Endodermal cell (in vitro differentiated cells): ENCODE measurements at regions not wholly inside any gene's neighbourhood (a gene's known extent, or its start where the extent isn't known, plus 50 kb on each side); places are given as distances from the start of the nearest gene placed in this dataset.

Source experiments
- DNase-seq: peaks from one replicate; pipeline ENCODE4 v3.0.0-alpha.2; 2017
- H3K27ac ChIP-seq: 2 replicates; pipeline ENCODE4 v1.5.1; 2013; ENCODE audit warnings: mild to moderate bottlenecking, low read depth, low read length, moderate library complexity
- H3K27me3 ChIP-seq: 2 replicates; pipeline ENCODE4 v1.6.1; 2013; ENCODE audit warnings: mild to moderate bottlenecking, low read length, moderate library complexity; ENCODE audit not compliant: insufficient read depth, control insufficient read depth, poor library complexity, severe bottlenecking
- H3K36me3 ChIP-seq: 2 replicates; pipeline ENCODE4 v1.7.0; 2013; ENCODE audit warnings: mild to moderate bottlenecking, low read length, moderate library complexity; ENCODE audit not compliant: control insufficient read depth, insufficient read depth
- H3K4me1 ChIP-seq: one replicate; pipeline ENCODE4 v1.7.0; 2013; ENCODE audit warnings: low read length; ENCODE audit not compliant: control insufficient read depth, insufficient read depth
- H3K4me3 ChIP-seq: 2 replicates; pipeline ENCODE4 v1.5.1; 2013; ENCODE audit warnings: mild to moderate bottlenecking, low read length, moderate library complexity
- H3K9ac ChIP-seq: 2 replicates; pipeline ENCODE4 v1.6.1; 2013; ENCODE audit warnings: mild to moderate bottlenecking, low read length, moderate library complexity; ENCODE audit not compliant: poor library complexity, severe bottlenecking; ENCODE audit errors: extremely low read depth
- H3K9me3 ChIP-seq: 2 replicates; pipeline ENCODE4 v1.6.1; 2013; ENCODE audit warnings: mild to moderate bottlenecking, low read length, moderate library complexity; ENCODE audit not compliant: control insufficient read depth
- H3K27ac Mint-ChIP-seq: 2 replicates; pipeline ENCODE4 v1.8.0; 2020; ENCODE audit warnings: mixed read lengths
- H3K27me3 Mint-ChIP-seq: 2 replicates; pipeline ENCODE4 v1.8.0; 2021; ENCODE audit warnings: mild to moderate bottlenecking, mixed read lengths; ENCODE audit not compliant: insufficient read depth
- H3K36me3 Mint-ChIP-seq: 2 replicates; pipeline ENCODE4 v1.8.0; 2020; ENCODE audit warnings: low read depth, mixed read lengths
- H3K4me1 Mint-ChIP-seq: 2 replicates; pipeline ENCODE4 v1.8.0; 2020; ENCODE audit warnings: mixed read lengths
- H3K4me3 Mint-ChIP-seq: 2 replicates; pipeline ENCODE4 v1.8.0; 2020; ENCODE audit warnings: mild to moderate bottlenecking, moderate library complexity, mixed read lengths
- H3K9me3 Mint-ChIP-seq: 2 replicates; pipeline ENCODE4 v1.8.0; 2020; ENCODE audit warnings: mild to moderate bottlenecking, mixed read lengths
- CTCF ChIP-seq: fragments of 200-600 bp; sonication (generic); conservative IDR thresholded peaks from 2 replicates; pipeline ENCODE4 v1.5.0; 2021; ENCODE audit warnings: antibody characterized with exemption, mild to moderate bottlenecking
- WGBS, 2 experiments: methylation state at CpG; one replicate each; pipeline versions ENCODE4 v1.1.5 to v1.1.7; 2013; ENCODE audit warnings: missing lambda C conversion rate in 2 of 2, mixed read lengths in 1 of 2; ENCODE audit not compliant: insufficient coverage in 1 of 2, insufficient read length in 1 of 2; 5-methylcytosine and 5-hydroxymethylcytosine counted together

- 13% methylated on average over 1 of the region's 1 CpG; no CpG with 5 or more reads in 1 of the 2 experiments for WGBS, 2 experiments
- H3K4me1 Mint-ChIP-seq, result peaks cover 49% of the 10 kb centered on the region
- Histone ChIP-seq H3K36me3 (no peaks in the 10 kb centered on the region), H3K9ac (no peak overlapping the region), H3K4me3 (no peak overlapping the region), H3K4me1 (peaks cover 18% of the 10 kb centered on the region), H3K9me3 (peaks cover 19% of the 10 kb centered on the region), H3K27ac (no peak overlapping the region), H3K27me3 (no peaks in the 10 kb centered on the region)
- peak overlapping the region; percentile 11 for H3K4me3 Mint-ChIP-seq
- TF ChIP-seq CTCF, result no peak
- no peaks in the 10 kb centered on the region for H3K36me3 Mint-ChIP-seq
- peaks cover 9% of the 10 kb centered on the region for H3K9me3 Mint-ChIP-seq
- DNase-seq, result peak; percentile 74
- peak overlapping the region; percentile 84 for H3K27ac Mint-ChIP-seq
- H3K27me3 Mint-ChIP-seq, result no peaks in the 10 kb centered on the region
Measured at GRCh38 chr17:13749891-13750235, 148.1 kb upstream of the HS3ST3A1 start.

- H3K9me3 Mint-ChIP-seq, result peaks cover 3% of the 10 kb centered on the region
- Histone ChIP-seq H3K4me3 (no peak overlapping the region), H3K9ac (no peak overlapping the region), H3K4me1 (peaks cover 18% of the 10 kb centered on the region), H3K27me3 (no peaks in the 10 kb centered on the region), H3K36me3 (no peaks in the 10 kb centered on the region), H3K27ac (no peak overlapping the region), H3K9me3 (peaks cover 15% of the 10 kb centered on the region)
- WGBS, 2 experiments, result 55 to 65% methylated on average over 9 to 12 of the region's 12 CpGs
- no peak for TF ChIP-seq CTCF
- H3K36me3 Mint-ChIP-seq, result no peaks in the 10 kb centered on the region
- no peaks in the 10 kb centered on the region for H3K27me3 Mint-ChIP-seq
- H3K27ac Mint-ChIP-seq, result peak overlapping the region; percentile 65
- peak; percentile 79 for DNase-seq
- H3K4me1 Mint-ChIP-seq, result peaks cover 51% of the 10 kb centered on the region
- no peak overlapping the region for H3K4me3 Mint-ChIP-seq
Measured at GRCh38 chr17:13750816-13751793, 149.4 kb upstream of the HS3ST3A1 start.

GRCh38 chr17:13753154-13753553 lies 151.4 kb upstream of the HS3ST3A1 start:
- Mint-ChIP-seq H3K9me3 (no peaks in the 10 kb centered on the region), H3K36me3 (no peaks in the 10 kb centered on the region), H3K27me3 (no peaks in the 10 kb centered on the region), H3K4me1 (peaks cover 65% of the 10 kb centered on the region), H3K4me3 (no peak overlapping the region), H3K27ac (peak overlapping the region; percentile 13)
- Histone ChIP-seq H3K27me3 (no peaks in the 10 kb centered on the region), H3K9ac (no peak overlapping the region), H3K36me3 (no peaks in the 10 kb centered on the region), H3K27ac (no peak overlapping the region), H3K4me3 (no peak overlapping the region), H3K9me3 (peaks cover 8% of the 10 kb centered on the region), H3K4me1 (peaks cover 29% of the 10 kb centered on the region)
- DNase-seq, result no peak
- no peak for TF ChIP-seq CTCF
- 16% methylated on average over 3 of the region's 3 CpGs; no CpG with 5 or more reads in 1 of the 2 experiments for WGBS, 2 experiments
